ENCODE measurements at regions not wholly inside any gene's neighbourhood (a gene's known extent, or its start where the extent isn't known, plus 50 kb on each side); places are given as distances from the start of the nearest gene placed in this dataset.
A peak's percentile ranks its signal among the peaks of the same experiment; 100 is the strongest.

- no peak overlapping the region for H3K4me3 ChIP-seq (replicated peaks; ENCODE audit: low read depth, low read length)
- no peak for TF ChIP-seq CTCF (IDR thresholded peaks at IDR 0.05; ENCODE audit: low read depth, low read length, missing control alignments)
- no peak for DNase-seq (ENCODE audit: extremely low read depth, low read depth)
Measured at GRCh38 chr3:157607826-157608405, 104.7 kb upstream of the VEPH1 start.

GRCh38 chr3:157606852-157607197 lies 103.6 kb upstream of the VEPH1 start:
- no peak for TF ChIP-seq CTCF (IDR thresholded peaks at IDR 0.05; ENCODE audit: low read depth, low read length, missing control alignments)
- no peak for DNase-seq (ENCODE audit: extremely low read depth, low read depth)
- no peak overlapping the region for H3K4me3 ChIP-seq (replicated peaks; ENCODE audit: low read depth, low read length)

GRCh38 chr3:157606011-157606851 lies 103.0 kb upstream of the VEPH1 start:
- DNase-seq (ENCODE audit: extremely low read depth, low read depth): peak; percentile 59
- peak; percentile 89 for TF ChIP-seq CTCF (IDR thresholded peaks at IDR 0.05; ENCODE audit: low read depth, low read length, missing control alignments)
- H3K4me3 ChIP-seq (replicated peaks; ENCODE audit: low read depth, low read length): no peak overlapping the region

- H3K4me3 ChIP-seq (replicated peaks; ENCODE audit: low read depth, low read length): no peak overlapping the region
- DNase-seq (ENCODE audit: extremely low read depth, low read depth): no peak
- TF ChIP-seq CTCF (IDR thresholded peaks at IDR 0.05; ENCODE audit: low read depth, low read length, missing control alignments): no peak
Measured at GRCh38 chr3:157605356-157605755, 102.1 kb upstream of the VEPH1 start.

- no peak overlapping the region for H3K4me3 ChIP-seq (replicated peaks; ENCODE audit: low read depth, low read length)
- no peak for DNase-seq (ENCODE audit: extremely low read depth, low read depth)
- no peak for TF ChIP-seq CTCF (IDR thresholded peaks at IDR 0.05; ENCODE audit: low read depth, low read length, missing control alignments)
Measured at GRCh38 chr3:157602424-157602823, 99.2 kb upstream of the VEPH1 start.

GRCh38 chr3:157595259-157595658 lies 92.0 kb upstream of the VEPH1 start:
- no peak for TF ChIP-seq CTCF (IDR thresholded peaks at IDR 0.05; ENCODE audit: low read depth, low read length, missing control alignments)
- H3K4me3 ChIP-seq (replicated peaks; ENCODE audit: low read depth, low read length): no peak overlapping the region
- no peak for DNase-seq (ENCODE audit: extremely low read depth, low read depth)
